Endodermal cell (in vitro differentiated cells): ENCODE measurements at regions not wholly inside any gene's neighbourhood (a gene's known extent, or its start where the extent isn't known, plus 50 kb on each side); places are given as distances from the start of the nearest gene placed in this dataset.
A peak's percentile ranks its signal among the peaks of the same experiment; 100 is the strongest.

Source experiments
- DNase-seq: peaks from one replicate; pipeline ENCODE4 v3.0.0-alpha.2; 2017
- H3K27ac ChIP-seq: 2 replicates; pipeline ENCODE4 v1.5.1; 2013; ENCODE audit warnings: mild to moderate bottlenecking, low read depth, low read length, moderate library complexity
- H3K27me3 ChIP-seq: 2 replicates; pipeline ENCODE4 v1.6.1; 2013; ENCODE audit warnings: mild to moderate bottlenecking, low read length, moderate library complexity; ENCODE audit not compliant: insufficient read depth, control insufficient read depth, poor library complexity, severe bottlenecking
- H3K36me3 ChIP-seq: 2 replicates; pipeline ENCODE4 v1.7.0; 2013; ENCODE audit warnings: mild to moderate bottlenecking, low read length, moderate library complexity; ENCODE audit not compliant: control insufficient read depth, insufficient read depth
- H3K4me1 ChIP-seq: one replicate; pipeline ENCODE4 v1.7.0; 2013; ENCODE audit warnings: low read length; ENCODE audit not compliant: control insufficient read depth, insufficient read depth
- H3K4me3 ChIP-seq: 2 replicates; pipeline ENCODE4 v1.5.1; 2013; ENCODE audit warnings: mild to moderate bottlenecking, low read length, moderate library complexity
- H3K9ac ChIP-seq: 2 replicates; pipeline ENCODE4 v1.6.1; 2013; ENCODE audit warnings: mild to moderate bottlenecking, low read length, moderate library complexity; ENCODE audit not compliant: poor library complexity, severe bottlenecking; ENCODE audit errors: extremely low read depth
- H3K9me3 ChIP-seq: 2 replicates; pipeline ENCODE4 v1.6.1; 2013; ENCODE audit warnings: mild to moderate bottlenecking, low read length, moderate library complexity; ENCODE audit not compliant: control insufficient read depth
- H3K27ac Mint-ChIP-seq: 2 replicates; pipeline ENCODE4 v1.8.0; 2020; ENCODE audit warnings: mixed read lengths
- H3K27me3 Mint-ChIP-seq: 2 replicates; pipeline ENCODE4 v1.8.0; 2021; ENCODE audit warnings: mild to moderate bottlenecking, mixed read lengths; ENCODE audit not compliant: insufficient read depth
- H3K36me3 Mint-ChIP-seq: 2 replicates; pipeline ENCODE4 v1.8.0; 2020; ENCODE audit warnings: low read depth, mixed read lengths
- H3K4me1 Mint-ChIP-seq: 2 replicates; pipeline ENCODE4 v1.8.0; 2020; ENCODE audit warnings: mixed read lengths
- H3K4me3 Mint-ChIP-seq: 2 replicates; pipeline ENCODE4 v1.8.0; 2020; ENCODE audit warnings: mild to moderate bottlenecking, moderate library complexity, mixed read lengths
- H3K9me3 Mint-ChIP-seq: 2 replicates; pipeline ENCODE4 v1.8.0; 2020; ENCODE audit warnings: mild to moderate bottlenecking, mixed read lengths
- WGBS, 2 experiments: methylation state at CpG; one replicate each; pipeline versions ENCODE4 v1.1.5 to v1.1.7; 2013; ENCODE audit warnings: missing lambda C conversion rate in 2 of 2, mixed read lengths in 1 of 2; ENCODE audit not compliant: insufficient coverage in 1 of 2, insufficient read length in 1 of 2; 5-methylcytosine and 5-hydroxymethylcytosine counted together
- TF ChIP-seq, protein P1 (sequence below): fragments of 200-600 bp; sonication (generic); conservative IDR thresholded peaks from 2 replicates; pipeline ENCODE4 v1.5.0; 2021; ENCODE audit warnings: antibody characterized with exemption, mild to moderate bottlenecking

DNA sequence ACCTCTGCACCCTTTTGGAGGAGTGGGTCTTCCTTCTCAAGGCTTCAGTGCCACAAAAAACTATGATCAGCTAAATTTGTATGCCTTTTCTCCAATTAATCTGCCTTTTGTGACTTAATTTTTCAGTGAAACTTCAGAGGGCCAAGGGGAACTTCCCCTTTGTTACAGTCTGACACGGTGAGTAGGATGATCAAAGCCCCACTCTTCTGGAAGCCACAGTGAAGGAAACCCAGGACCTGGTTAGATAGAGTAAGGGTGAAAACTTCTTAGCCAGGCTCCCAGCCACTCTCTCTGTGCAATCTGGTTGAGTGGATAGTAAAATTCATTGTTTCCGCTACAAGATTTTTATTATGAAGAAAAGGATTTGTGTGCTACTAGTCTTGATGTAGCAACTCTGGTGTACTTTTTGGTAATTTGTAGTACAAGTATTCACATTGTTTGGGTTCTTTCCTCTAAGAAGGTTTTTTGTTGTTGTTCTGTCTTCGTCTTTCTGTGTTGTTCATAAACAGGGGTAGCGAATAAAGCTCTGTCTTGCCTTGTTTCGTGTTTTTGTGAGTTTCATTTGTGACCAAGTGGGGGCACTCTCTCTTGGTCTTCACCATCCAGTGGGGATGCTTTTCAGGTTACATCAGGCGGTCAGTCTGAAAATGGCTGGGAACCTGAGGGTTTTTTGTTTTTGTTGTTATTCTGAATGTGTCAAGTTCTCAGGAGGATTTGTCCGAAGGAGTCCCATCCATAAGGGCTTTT, 268.5 kb upstream of the NPSR1 start:
- TF ChIP-seq, protein P1, sequence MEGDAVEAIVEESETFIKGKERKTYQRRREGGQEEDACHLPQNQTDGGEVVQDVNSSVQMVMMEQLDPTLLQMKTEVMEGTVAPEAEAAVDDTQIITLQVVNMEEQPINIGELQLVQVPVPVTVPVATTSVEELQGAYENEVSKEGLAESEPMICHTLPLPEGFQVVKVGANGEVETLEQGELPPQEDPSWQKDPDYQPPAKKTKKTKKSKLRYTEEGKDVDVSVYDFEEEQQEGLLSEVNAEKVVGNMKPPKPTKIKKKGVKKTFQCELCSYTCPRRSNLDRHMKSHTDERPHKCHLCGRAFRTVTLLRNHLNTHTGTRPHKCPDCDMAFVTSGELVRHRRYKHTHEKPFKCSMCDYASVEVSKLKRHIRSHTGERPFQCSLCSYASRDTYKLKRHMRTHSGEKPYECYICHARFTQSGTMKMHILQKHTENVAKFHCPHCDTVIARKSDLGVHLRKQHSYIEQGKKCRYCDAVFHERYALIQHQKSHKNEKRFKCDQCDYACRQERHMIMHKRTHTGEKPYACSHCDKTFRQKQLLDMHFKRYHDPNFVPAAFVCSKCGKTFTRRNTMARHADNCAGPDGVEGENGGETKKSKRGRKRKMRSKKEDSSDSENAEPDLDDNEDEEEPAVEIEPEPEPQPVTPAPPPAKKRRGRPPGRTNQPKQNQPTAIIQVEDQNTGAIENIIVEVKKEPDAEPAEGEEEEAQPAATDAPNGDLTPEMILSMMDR = peak; percentile 49
- H3K27me3 Mint-ChIP-seq = no peaks in the 10 kb centered on the region
- no peak overlapping the region for H3K27ac ChIP-seq
- no peaks in the 10 kb centered on the region for H3K27me3 ChIP-seq
- H3K36me3 Mint-ChIP-seq = no peaks in the 10 kb centered on the region
- H3K4me1 ChIP-seq = no peaks in the 10 kb centered on the region
- H3K9ac ChIP-seq = peak overlapping the region; percentile 41
- no peak overlapping the region for H3K4me3 Mint-ChIP-seq
- DNase-seq = peak; percentile 41
- WGBS, 2 experiments = 79 to 91% methylated on average over 2 to 7 of the region's 7 CpGs
- H3K9me3 ChIP-seq = peaks cover 69% of the 10 kb centered on the region
- H3K4me3 ChIP-seq = peak overlapping the region; percentile 81
- no peak overlapping the region for H3K27ac Mint-ChIP-seq
- peaks cover 16% of the 10 kb centered on the region for H3K4me1 Mint-ChIP-seq
- H3K9me3 Mint-ChIP-seq = peaks cover 28% of the 10 kb centered on the region
- peaks cover 4% of the 10 kb centered on the region for H3K36me3 ChIP-seq

DNA sequence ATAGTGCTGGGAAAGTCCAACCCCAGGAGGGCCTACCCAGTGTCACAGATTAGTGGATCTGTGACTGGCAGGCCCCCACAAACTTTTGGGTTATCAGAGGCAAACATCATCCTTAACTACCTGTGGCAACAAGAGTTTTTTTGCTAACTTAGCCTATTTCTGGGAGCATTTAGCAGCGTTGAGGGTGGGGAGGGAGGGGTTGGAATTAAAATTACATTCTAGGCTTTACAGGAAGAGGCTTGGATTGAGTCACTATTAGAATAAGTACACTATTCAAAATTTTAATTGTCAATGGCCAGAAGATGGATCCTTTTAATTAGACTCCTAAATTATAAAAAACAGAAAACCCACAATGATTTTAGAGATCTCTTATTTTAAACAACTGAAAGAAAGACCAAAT, 267.9 kb upstream of the NPSR1 start:
- H3K27me3 ChIP-seq = no peaks in the 10 kb centered on the region
- no peak overlapping the region for H3K9ac ChIP-seq
- Mint-ChIP-seq H3K36me3 (no peaks in the 10 kb centered on the region), H3K27me3 (no peaks in the 10 kb centered on the region), H3K9me3 (peaks cover 27% of the 10 kb centered on the region), H3K27ac (no peak overlapping the region), H3K4me3 (no peak overlapping the region), H3K4me1 (peaks cover 18% of the 10 kb centered on the region)
- H3K4me1 ChIP-seq = no peaks in the 10 kb centered on the region
- no peak for DNase-seq
- TF ChIP-seq, protein P1 = no peak
- 100% methylated on average over 1 of the region's 1 CpG; no CpG with 5 or more reads in 1 of the 2 experiments for WGBS, 2 experiments
- peaks cover 6% of the 10 kb centered on the region for H3K36me3 ChIP-seq
- peak overlapping the region; percentile 81 for H3K4me3 ChIP-seq
- no peak overlapping the region for H3K27ac ChIP-seq
- H3K9me3 ChIP-seq = peaks cover 67% of the 10 kb centered on the region

DNA sequence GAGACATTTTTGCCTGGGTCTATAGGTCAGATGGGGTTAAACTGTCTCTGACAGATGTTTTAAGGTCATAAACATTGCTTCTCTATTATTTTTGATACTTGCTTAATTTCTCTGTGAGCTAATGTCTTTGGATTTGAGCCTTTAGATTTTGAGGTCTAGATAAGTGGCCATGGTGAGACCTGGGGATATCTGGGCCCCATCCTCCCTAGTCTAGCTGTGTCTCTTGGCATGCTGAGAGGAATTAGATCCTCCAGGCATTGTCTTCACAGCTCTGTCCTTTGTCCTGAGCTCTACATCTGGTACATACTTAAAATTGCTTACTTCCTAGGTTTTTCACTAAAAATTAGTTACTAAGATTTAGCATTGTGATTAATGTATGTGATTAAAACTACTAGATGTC, 265.0 kb upstream of the NPSR1 start:
- peaks cover 30% of the 10 kb centered on the region for H3K36me3 ChIP-seq
- H3K4me1 Mint-ChIP-seq = peaks cover 23% of the 10 kb centered on the region
- H3K27ac Mint-ChIP-seq = no peak overlapping the region
- DNase-seq = no peak
- H3K4me3 ChIP-seq = peak overlapping the region; percentile 68
- TF ChIP-seq, protein P1 = no peak
- H3K9me3 ChIP-seq = peaks cover 72% of the 10 kb centered on the region
- no peaks in the 10 kb centered on the region for H3K27me3 ChIP-seq
- H3K36me3 Mint-ChIP-seq = no peaks in the 10 kb centered on the region
- no peaks in the 10 kb centered on the region for H3K27me3 Mint-ChIP-seq
- H3K9me3 Mint-ChIP-seq = peaks cover 6% of the 10 kb centered on the region
- H3K27ac ChIP-seq = no peak overlapping the region
- H3K9ac ChIP-seq = no peak overlapping the region
- no peak overlapping the region for H3K4me3 Mint-ChIP-seq
- no peaks in the 10 kb centered on the region for H3K4me1 ChIP-seq
